ENCODE measurements at regions not wholly inside any gene's neighbourhood (a gene's known extent, or its start where the extent isn't known, plus 50 kb on each side); places are given as distances from the start of the nearest gene placed in this dataset.

DNA sequence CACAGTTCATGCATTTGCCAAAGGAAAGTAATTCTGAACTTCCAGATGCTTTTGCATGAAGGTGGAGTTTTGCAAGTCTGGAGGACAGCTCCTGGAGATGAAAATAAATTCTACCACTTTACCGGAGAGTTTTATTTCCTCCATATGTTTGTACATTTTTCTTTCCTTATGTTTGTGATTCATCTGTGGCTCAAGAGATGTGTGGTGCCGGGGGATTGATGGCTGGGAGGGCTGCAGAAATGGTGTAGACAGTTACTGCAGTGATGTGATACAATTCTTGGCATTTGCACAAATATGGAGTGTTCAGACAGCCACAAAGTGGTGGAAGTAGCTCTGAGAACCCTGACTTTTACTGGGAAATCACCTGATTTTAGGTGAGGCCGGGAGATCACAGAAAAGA lies 58.5 kb upstream of the ASB17 start:
- TF ChIP-seq, protein P1, sequence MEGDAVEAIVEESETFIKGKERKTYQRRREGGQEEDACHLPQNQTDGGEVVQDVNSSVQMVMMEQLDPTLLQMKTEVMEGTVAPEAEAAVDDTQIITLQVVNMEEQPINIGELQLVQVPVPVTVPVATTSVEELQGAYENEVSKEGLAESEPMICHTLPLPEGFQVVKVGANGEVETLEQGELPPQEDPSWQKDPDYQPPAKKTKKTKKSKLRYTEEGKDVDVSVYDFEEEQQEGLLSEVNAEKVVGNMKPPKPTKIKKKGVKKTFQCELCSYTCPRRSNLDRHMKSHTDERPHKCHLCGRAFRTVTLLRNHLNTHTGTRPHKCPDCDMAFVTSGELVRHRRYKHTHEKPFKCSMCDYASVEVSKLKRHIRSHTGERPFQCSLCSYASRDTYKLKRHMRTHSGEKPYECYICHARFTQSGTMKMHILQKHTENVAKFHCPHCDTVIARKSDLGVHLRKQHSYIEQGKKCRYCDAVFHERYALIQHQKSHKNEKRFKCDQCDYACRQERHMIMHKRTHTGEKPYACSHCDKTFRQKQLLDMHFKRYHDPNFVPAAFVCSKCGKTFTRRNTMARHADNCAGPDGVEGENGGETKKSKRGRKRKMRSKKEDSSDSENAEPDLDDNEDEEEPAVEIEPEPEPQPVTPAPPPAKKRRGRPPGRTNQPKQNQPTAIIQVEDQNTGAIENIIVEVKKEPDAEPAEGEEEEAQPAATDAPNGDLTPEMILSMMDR (conservative IDR thresholded peaks at IDR 0.05; ENCODE audit: low read depth, low read length): no peak
- TF ChIP-seq EZH2 (IDR thresholded peaks at IDR 0.05; ENCODE audit: borderline replicate concordance, low read depth, low read length, poor library complexity, severe bottlenecking): no peak
